ENCODE measurements at regions not wholly inside any gene's neighbourhood (a gene's known extent, or its start where the extent isn't known, plus 50 kb on each side); places are given as distances from the start of the nearest gene placed in this dataset.

DNA sequence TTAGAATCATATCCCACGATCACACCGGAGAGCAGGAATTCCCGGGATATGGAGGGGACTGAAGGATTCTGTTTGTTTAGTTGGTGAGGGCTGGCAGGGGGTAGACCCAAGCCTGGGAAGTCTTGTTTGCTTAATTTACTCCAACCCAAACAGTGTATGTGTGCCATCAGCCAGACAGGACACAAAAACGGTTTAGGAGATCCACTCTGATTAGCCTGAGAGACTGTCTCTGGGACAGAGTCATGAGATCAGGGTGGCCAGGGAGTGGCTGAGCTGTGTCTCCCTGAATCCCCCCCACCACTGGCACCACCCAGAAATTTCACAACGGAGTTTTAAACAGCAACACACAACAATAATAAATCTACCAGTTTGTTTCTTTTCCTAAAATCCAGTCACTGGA lies 127.0 kb downstream of the RBFOX3 start:
- Histone ChIP-seq H4K20me1 (ENCODE audit: low read length) (no peaks in the 10 kb centered on the region), H3K4me3 (ENCODE audit: low read length) (no peak overlapping the region), H3K9me3 (ENCODE audit: low read length) (no peaks in the 10 kb centered on the region), H3K27ac (ENCODE audit: low read length) (no peak overlapping the region), H2AFZ (ENCODE audit: low read length) (no peak overlapping the region), H3K9me2 (replicated peaks; ENCODE audit: low read length) (no peaks in the 10 kb centered on the region), H3K4me1 (ENCODE audit: insufficient read depth, low read length) (no peaks in the 10 kb centered on the region), H3K27me3 (ENCODE audit: low read length) (peaks cover 93% of the 10 kb centered on the region), H3K36me3 (ENCODE audit: low read depth, low read length) (no peaks in the 10 kb centered on the region), H3K4me2 (ENCODE audit: low read length) (no peak overlapping the region), H3F3A (ENCODE audit: low read length, unreplicated experiment) (no peaks in the 10 kb centered on the region), H3K79me2 (ENCODE audit: low read length) (no peaks in the 10 kb centered on the region), H3K9ac (ENCODE audit: low read length) (no peak overlapping the region)
- intact Hi-C loops (cut with micrococcal nuclease) = no loop called here
- no peak for TF ChIP-seq EZH2 (IDR thresholded peaks at IDR 0.05; ENCODE audit: low read length, unreplicated experiment)
- TF ChIP-seq EZH2phosphoT487 (IDR thresholded peaks at IDR 0.05; ENCODE audit: borderline replicate concordance, low read length) = no peak
- CTCF ChIA-PET = no interaction called here
- no TSS peak for BruUV-seq (replicated peaks)
- ATAC-seq = no peak
- DNase-seq = no peak
- POLR2A ChIA-PET (ENCODE audit: unreplicated experiment) = no interaction called here

DNA sequence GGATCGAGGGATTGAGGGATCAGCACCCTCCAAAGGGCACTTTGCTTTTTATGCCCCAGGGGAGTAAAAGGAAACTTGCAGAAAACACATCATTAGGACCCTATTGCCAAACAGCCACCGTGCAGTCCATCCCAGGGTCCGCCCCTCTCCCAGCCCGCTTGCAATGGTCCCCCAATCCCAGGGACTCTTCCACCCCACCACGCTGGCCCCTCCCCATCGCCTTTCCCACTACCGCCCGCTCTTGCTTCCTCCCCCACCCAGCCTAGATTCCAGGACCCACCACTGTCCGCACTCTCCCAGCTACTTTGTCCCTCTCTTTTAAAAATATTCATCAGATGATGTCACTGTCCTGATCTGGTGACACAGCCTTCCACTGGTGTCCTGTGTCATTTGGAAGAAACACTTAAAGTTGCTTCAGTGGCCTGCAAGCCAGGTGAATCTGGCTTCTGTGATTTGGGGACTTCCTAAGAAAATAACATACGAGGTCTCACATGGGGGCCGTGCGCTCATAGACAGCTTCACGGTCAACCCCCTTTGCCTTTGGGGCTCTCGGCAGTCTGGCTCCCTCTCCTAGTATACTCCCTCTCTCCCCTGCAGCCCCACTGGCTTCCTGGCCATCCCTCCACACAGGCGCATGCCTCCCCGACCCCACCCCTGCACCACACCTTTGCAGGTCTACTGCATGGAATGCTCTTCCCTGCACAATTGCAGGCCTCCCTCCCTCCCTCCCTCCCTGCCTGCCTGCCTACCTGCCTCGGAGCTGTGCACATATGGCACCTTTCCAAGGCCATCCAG lies 127.9 kb downstream of the RBFOX3 start:
- DNase-seq = no peak
- TF ChIP-seq CTCF (conservative IDR thresholded peaks at IDR 0.05; ENCODE audit: low read depth, low read length) (no peak), EZH2 (IDR thresholded peaks at IDR 0.05; ENCODE audit: low read length, unreplicated experiment) (no peak), EZH2phosphoT487 (IDR thresholded peaks at IDR 0.05; ENCODE audit: borderline replicate concordance, low read length) (no peak)
- ChIA-PET CTCF (no interaction called here), POLR2A (ENCODE audit: unreplicated experiment) (no interaction called here)
- Histone ChIP-seq H3K9ac (ENCODE audit: low read length) (no peak overlapping the region), H4K20me1 (ENCODE audit: low read length) (no peaks in the 10 kb centered on the region), H3K27ac (ENCODE audit: low read length) (no peak overlapping the region), H3K9me2 (replicated peaks; ENCODE audit: low read length) (no peaks in the 10 kb centered on the region), H3K4me3 (ENCODE audit: low read length) (no peak overlapping the region), H3K9me3 (ENCODE audit: low read length) (no peaks in the 10 kb centered on the region), H3K27me3 (ENCODE audit: low read length) (peaks cover 93% of the 10 kb centered on the region), H3K36me3 (ENCODE audit: low read depth, low read length) (no peaks in the 10 kb centered on the region), H2AFZ (ENCODE audit: low read length) (no peak overlapping the region), H3K4me1 (ENCODE audit: insufficient read depth, low read length) (no peaks in the 10 kb centered on the region), H3K4me2 (ENCODE audit: low read length) (no peak overlapping the region), H3F3A (ENCODE audit: low read length, unreplicated experiment) (no peaks in the 10 kb centered on the region), H3K79me2 (ENCODE audit: low read length) (no peaks in the 10 kb centered on the region)
- intact Hi-C loops (cut with micrococcal nuclease) = no loop called here
- no peak for ATAC-seq
- no TSS peak for BruUV-seq (replicated peaks)

DNA sequence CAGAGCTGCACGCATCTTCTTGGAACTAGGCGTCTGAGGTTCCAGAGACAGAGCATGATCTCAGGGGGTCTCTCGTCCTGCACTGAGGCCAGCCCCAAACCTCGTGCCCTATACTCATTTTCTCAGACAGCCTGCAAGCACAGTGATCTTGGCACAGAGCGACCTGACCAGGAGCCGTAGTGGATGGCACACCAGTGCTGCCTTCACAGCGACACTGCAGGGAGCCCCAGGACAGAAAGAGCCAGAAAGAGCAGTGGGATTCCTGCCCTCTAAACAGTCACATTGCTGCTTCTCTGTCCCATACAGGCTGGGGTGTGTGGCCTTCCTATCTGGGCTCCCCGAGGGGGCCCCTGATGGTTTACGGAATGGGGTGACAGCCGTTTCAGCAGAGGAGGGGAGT lies 131.0 kb downstream of the RBFOX3 start:
- intact Hi-C loops (cut with micrococcal nuclease) = no loop called here
- Histone ChIP-seq H3K9ac (ENCODE audit: low read length) (no peak overlapping the region), H3K4me3 (ENCODE audit: low read length) (no peak overlapping the region), H3K9me3 (ENCODE audit: low read length) (no peaks in the 10 kb centered on the region), H3K4me2 (ENCODE audit: low read length) (no peak overlapping the region), H3K9me2 (replicated peaks; ENCODE audit: low read length) (no peaks in the 10 kb centered on the region), H3K79me2 (ENCODE audit: low read length) (no peaks in the 10 kb centered on the region), H3K36me3 (ENCODE audit: low read depth, low read length) (no peaks in the 10 kb centered on the region), H3F3A (ENCODE audit: low read length, unreplicated experiment) (no peaks in the 10 kb centered on the region), H3K4me1 (ENCODE audit: insufficient read depth, low read length) (no peaks in the 10 kb centered on the region), H3K27ac (ENCODE audit: low read length) (no peak overlapping the region), H4K20me1 (ENCODE audit: low read length) (no peaks in the 10 kb centered on the region), H3K27me3 (ENCODE audit: low read length) (peaks cover 90% of the 10 kb centered on the region), H2AFZ (ENCODE audit: low read length) (no peak overlapping the region)
- no peak for ATAC-seq
- no peak for DNase-seq
- ChIA-PET POLR2A (ENCODE audit: unreplicated experiment) (no interaction called here), CTCF (no interaction called here)
- no TSS peak for BruUV-seq (replicated peaks)
- TF ChIP-seq EZH2phosphoT487 (IDR thresholded peaks at IDR 0.05; ENCODE audit: borderline replicate concordance, low read length) (no peak), CTCF (conservative IDR thresholded peaks at IDR 0.05; ENCODE audit: low read depth, low read length) (no peak), EZH2 (IDR thresholded peaks at IDR 0.05; ENCODE audit: low read length, unreplicated experiment) (no peak)
